HepG2 (cell line): ENCODE measurements at regions not wholly inside any gene's neighbourhood (a gene's known extent, or its start where the extent isn't known, plus 50 kb on each side); places are given as distances from the start of the nearest gene placed in this dataset.

Experiments used
- FOXM1 ChIP-seq: sonication (generic); formaldehyde crosslinking; IDR thresholded peaks from 2 replicates; pipeline ENCODE4 v1.5.0; 2020; ENCODE audit warnings: missing genetic modification reagents
- POGZ ChIP-seq: sonication (generic); formaldehyde crosslinking; IDR thresholded peaks from 2 replicates; pipeline ENCODE4 v1.4.0; 2020; ENCODE audit warnings: mild to moderate bottlenecking, missing genetic modification reagents
- SIN3A ChIP-seq: IDR thresholded peaks from 2 replicates; pipeline ENCODE4 v1.6.1; 2011; ENCODE audit warnings: low read depth, mild to moderate bottlenecking, control low read depth, low read length, borderline replicate concordance
- SP2 ChIP-seq: sonication (generic); formaldehyde crosslinking; IDR thresholded peaks from 2 replicates; pipeline ENCODE4 v1.5.1; 2020; ENCODE audit warnings: mild to moderate bottlenecking, missing genetic modification reagents
- ZFP36 ChIP-seq: fragments of 150-350 bp; IDR thresholded peaks from 2 replicates; pipeline ENCODE4 v1.6.1; 2018; ENCODE audit warnings: borderline replicate concordance, low read length, low read depth; ENCODE audit not compliant: partially characterized antibody
- ZHX1 ChIP-seq: sonication (generic); formaldehyde crosslinking; IDR thresholded peaks from 2 replicates; pipeline ENCODE4 v1.8.1; 2022; ENCODE audit warnings: low read depth, mild to moderate bottlenecking, missing genetic modification reagents
- ZNF136 ChIP-seq: sonication (generic); formaldehyde crosslinking; IDR thresholded peaks from 2 replicates; pipeline ENCODE4 v1.8.1; 2022; ENCODE audit warnings: low read depth, mild to moderate bottlenecking, moderate library complexity, missing genetic modification reagents
- ZNF792 ChIP-seq: IDR thresholded peaks from 2 replicates; pipeline ENCODE4 v1.6.1; 2016
- ZNF83 ChIP-seq: sonication (generic); formaldehyde crosslinking; IDR thresholded peaks from 2 replicates; pipeline ENCODE4 v1.4.0; 2020; ENCODE audit warnings: missing genetic modification reagents, mild to moderate bottlenecking, borderline replicate concordance

- TF ChIP-seq SIN3A, result no peak
- TF ChIP-seq ZHX1 (CRISPR knock-in tag), result no peak
- no peak for TF ChIP-seq ZNF136 (CRISPR knock-in tag)
- no peak for TF ChIP-seq ZNF83 (CRISPR knock-in tag)
- TF ChIP-seq SP2 (CRISPR knock-in tag), result no peak
- no peak for TF ChIP-seq ZNF792
- no peak for TF ChIP-seq ZFP36
- TF ChIP-seq POGZ (CRISPR knock-in tag), result no peak
- TF ChIP-seq FOXM1 (CRISPR knock-in tag), result no peak
Observed at GRCh38 chr2:187115627-187116026, 266.7 kb upstream of the ZSWIM2 start.
